ENCODE measurements at regions not wholly inside any gene's neighbourhood (a gene's known extent, or its start where the extent isn't known, plus 50 kb on each side); places are given as distances from the start of the nearest gene placed in this dataset.

GRCh38 chr11:122248131-122248530 lies 132.1 kb upstream of the BLID start:
- FAIRE-seq: no peak
- H3K27me3 Mint-ChIP-seq (ENCODE audit: low read depth, unreplicated experiment): peaks cover 7% of the 10 kb centered on the region
- H3K27ac Mint-ChIP-seq (ENCODE audit: unreplicated experiment): no peak overlapping the region
- no peak for DNase-seq (ENCODE audit: low read depth)
- Histone ChIP-seq H3K27me3 (ENCODE audit: insufficient read depth, low read length) (peaks cover 4% of the 10 kb centered on the region), H2AFZ (ENCODE audit: low read depth, low read length) (no peak overlapping the region), H3K36me3 (ENCODE audit: insufficient read depth, low read length) (no peaks in the 10 kb centered on the region), H3K4me1 (ENCODE audit: insufficient read depth, low read length) (no peaks in the 10 kb centered on the region), H3K4me3 (ENCODE audit: insufficient read depth, low read depth, low read length) (no peak overlapping the region), H4K20me1 (ENCODE audit: insufficient read depth, low read length) (no peaks in the 10 kb centered on the region), H3K4me2 (ENCODE audit: low read length) (no peak overlapping the region), H3K79me2 (ENCODE audit: insufficient read depth, low read length) (no peaks in the 10 kb centered on the region), H3K9me3 (ENCODE audit: insufficient read depth, low read depth, low read length) (no peaks in the 10 kb centered on the region), H3K27ac (ENCODE audit: low read depth, low read length) (no peak overlapping the region), H3K9ac (ENCODE audit: low read length) (no peak overlapping the region)
- no peak for TF ChIP-seq EZH2 (IDR thresholded peaks at IDR 0.05; ENCODE audit: insufficient read depth, low read length)
- TF ChIP-seq, protein P1, sequence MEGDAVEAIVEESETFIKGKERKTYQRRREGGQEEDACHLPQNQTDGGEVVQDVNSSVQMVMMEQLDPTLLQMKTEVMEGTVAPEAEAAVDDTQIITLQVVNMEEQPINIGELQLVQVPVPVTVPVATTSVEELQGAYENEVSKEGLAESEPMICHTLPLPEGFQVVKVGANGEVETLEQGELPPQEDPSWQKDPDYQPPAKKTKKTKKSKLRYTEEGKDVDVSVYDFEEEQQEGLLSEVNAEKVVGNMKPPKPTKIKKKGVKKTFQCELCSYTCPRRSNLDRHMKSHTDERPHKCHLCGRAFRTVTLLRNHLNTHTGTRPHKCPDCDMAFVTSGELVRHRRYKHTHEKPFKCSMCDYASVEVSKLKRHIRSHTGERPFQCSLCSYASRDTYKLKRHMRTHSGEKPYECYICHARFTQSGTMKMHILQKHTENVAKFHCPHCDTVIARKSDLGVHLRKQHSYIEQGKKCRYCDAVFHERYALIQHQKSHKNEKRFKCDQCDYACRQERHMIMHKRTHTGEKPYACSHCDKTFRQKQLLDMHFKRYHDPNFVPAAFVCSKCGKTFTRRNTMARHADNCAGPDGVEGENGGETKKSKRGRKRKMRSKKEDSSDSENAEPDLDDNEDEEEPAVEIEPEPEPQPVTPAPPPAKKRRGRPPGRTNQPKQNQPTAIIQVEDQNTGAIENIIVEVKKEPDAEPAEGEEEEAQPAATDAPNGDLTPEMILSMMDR (IDR thresholded peaks at IDR 0.05; ENCODE audit: insufficient read depth, low read depth, low read length): no peak
- peaks cover 5% of the 10 kb centered on the region for H3K9me3 Mint-ChIP-seq (ENCODE audit: unreplicated experiment)
- no peak overlapping the region for H3K4me3 Mint-ChIP-seq (ENCODE audit: unreplicated experiment)
- H3K4me1 Mint-ChIP-seq (ENCODE audit: low read depth, unreplicated experiment): peaks cover 3% of the 10 kb centered on the region
- no peaks in the 10 kb centered on the region for H3K36me3 Mint-ChIP-seq (ENCODE audit: low read depth, unreplicated experiment)

GRCh38 chr11:122246874-122247273 lies 130.9 kb upstream of the BLID start:
- H3K27me3 Mint-ChIP-seq (ENCODE audit: low read depth, unreplicated experiment): peaks cover 7% of the 10 kb centered on the region
- H3K4me3 Mint-ChIP-seq (ENCODE audit: unreplicated experiment): no peak overlapping the region
- Histone ChIP-seq H3K4me3 (ENCODE audit: insufficient read depth, low read depth, low read length) (no peak overlapping the region), H3K36me3 (ENCODE audit: insufficient read depth, low read length) (no peaks in the 10 kb centered on the region), H2AFZ (ENCODE audit: low read depth, low read length) (no peak overlapping the region), H3K4me2 (ENCODE audit: low read length) (no peak overlapping the region), H3K27ac (ENCODE audit: low read depth, low read length) (no peak overlapping the region), H3K9me3 (ENCODE audit: insufficient read depth, low read depth, low read length) (no peaks in the 10 kb centered on the region), H3K9ac (ENCODE audit: low read length) (no peak overlapping the region), H3K79me2 (ENCODE audit: insufficient read depth, low read length) (no peaks in the 10 kb centered on the region), H4K20me1 (ENCODE audit: insufficient read depth, low read length) (no peaks in the 10 kb centered on the region), H3K4me1 (ENCODE audit: insufficient read depth, low read length) (no peaks in the 10 kb centered on the region), H3K27me3 (ENCODE audit: insufficient read depth, low read length) (peaks cover 2% of the 10 kb centered on the region)
- DNase-seq (ENCODE audit: low read depth): no peak
- no peak overlapping the region for H3K27ac Mint-ChIP-seq (ENCODE audit: unreplicated experiment)
- H3K9me3 Mint-ChIP-seq (ENCODE audit: unreplicated experiment): peaks cover 5% of the 10 kb centered on the region
- no peaks in the 10 kb centered on the region for H3K36me3 Mint-ChIP-seq (ENCODE audit: low read depth, unreplicated experiment)
- H3K4me1 Mint-ChIP-seq (ENCODE audit: low read depth, unreplicated experiment): peaks cover 3% of the 10 kb centered on the region
- TF ChIP-seq EZH2 (IDR thresholded peaks at IDR 0.05; ENCODE audit: insufficient read depth, low read length): no peak
- TF ChIP-seq, protein P1 (IDR thresholded peaks at IDR 0.05; ENCODE audit: insufficient read depth, low read depth, low read length): no peak
- FAIRE-seq: no peak

GRCh38 chr11:122242731-122243130 lies 126.7 kb upstream of the BLID start:
- H3K36me3 Mint-ChIP-seq (ENCODE audit: low read depth, unreplicated experiment): no peaks in the 10 kb centered on the region
- peaks cover 4% of the 10 kb centered on the region for H3K9me3 Mint-ChIP-seq (ENCODE audit: unreplicated experiment)
- H3K9ac ChIP-seq (ENCODE audit: low read length): no peak overlapping the region
- DNase-seq (ENCODE audit: low read depth) (no peak), FAIRE-seq (no peak)
- no peaks in the 10 kb centered on the region for H3K27me3 ChIP-seq (ENCODE audit: insufficient read depth, low read length)
- H3K4me3 ChIP-seq (ENCODE audit: insufficient read depth, low read depth, low read length): no peak overlapping the region
- H3K4me1 Mint-ChIP-seq (ENCODE audit: low read depth, unreplicated experiment): peaks cover 3% of the 10 kb centered on the region
- H3K79me2 ChIP-seq (ENCODE audit: insufficient read depth, low read length): no peaks in the 10 kb centered on the region
- H2AFZ ChIP-seq (ENCODE audit: low read depth, low read length): no peak overlapping the region
- no peak overlapping the region for H3K27ac Mint-ChIP-seq (ENCODE audit: unreplicated experiment)
- no peaks in the 10 kb centered on the region for H3K9me3 ChIP-seq (ENCODE audit: insufficient read depth, low read depth, low read length)
- no peak overlapping the region for H3K27ac ChIP-seq (ENCODE audit: low read depth, low read length)
- no peak overlapping the region for H3K4me3 Mint-ChIP-seq (ENCODE audit: unreplicated experiment)
- no peaks in the 10 kb centered on the region for H4K20me1 ChIP-seq (ENCODE audit: insufficient read depth, low read length)
- no peak for TF ChIP-seq EZH2 (IDR thresholded peaks at IDR 0.05; ENCODE audit: insufficient read depth, low read length)
- TF ChIP-seq, protein P1 (IDR thresholded peaks at IDR 0.05; ENCODE audit: insufficient read depth, low read depth, low read length): no peak
- H3K36me3 ChIP-seq (ENCODE audit: insufficient read depth, low read length): no peaks in the 10 kb centered on the region
- no peaks in the 10 kb centered on the region for H3K4me1 ChIP-seq (ENCODE audit: insufficient read depth, low read length)
- H3K4me2 ChIP-seq (ENCODE audit: low read length): no peak overlapping the region
- peaks cover 7% of the 10 kb centered on the region for H3K27me3 Mint-ChIP-seq (ENCODE audit: low read depth, unreplicated experiment)

Measured in astrocyte (in vitro differentiated cells and primary cell).